Stimulated activated CD4-positive, alpha-beta T cell treated with anti-CD3 and anti-CD28 coated beads, Interleukin-15, amount 100 ng/mL, for 1 hour (primary cell): ENCODE measurements at regions not wholly inside any gene's neighbourhood (a gene's known extent, or its start where the extent isn't known, plus 50 kb on each side); places are given as distances from the start of the nearest gene placed in this dataset.
"Not testable (repeated sequence)": the region's sequence is repeated elsewhere in the genome, so short reads cannot be mapped to it uniquely, and the experiment has no call there.

Source experiments
- DNase-seq, 2 donors: peaks; one replicate each; pipeline ENCODE4 v3.0.0-alpha.2; 2020; ENCODE audit warnings: low read depth in 1 of 2, low spot score in 1 of 2

DNA sequence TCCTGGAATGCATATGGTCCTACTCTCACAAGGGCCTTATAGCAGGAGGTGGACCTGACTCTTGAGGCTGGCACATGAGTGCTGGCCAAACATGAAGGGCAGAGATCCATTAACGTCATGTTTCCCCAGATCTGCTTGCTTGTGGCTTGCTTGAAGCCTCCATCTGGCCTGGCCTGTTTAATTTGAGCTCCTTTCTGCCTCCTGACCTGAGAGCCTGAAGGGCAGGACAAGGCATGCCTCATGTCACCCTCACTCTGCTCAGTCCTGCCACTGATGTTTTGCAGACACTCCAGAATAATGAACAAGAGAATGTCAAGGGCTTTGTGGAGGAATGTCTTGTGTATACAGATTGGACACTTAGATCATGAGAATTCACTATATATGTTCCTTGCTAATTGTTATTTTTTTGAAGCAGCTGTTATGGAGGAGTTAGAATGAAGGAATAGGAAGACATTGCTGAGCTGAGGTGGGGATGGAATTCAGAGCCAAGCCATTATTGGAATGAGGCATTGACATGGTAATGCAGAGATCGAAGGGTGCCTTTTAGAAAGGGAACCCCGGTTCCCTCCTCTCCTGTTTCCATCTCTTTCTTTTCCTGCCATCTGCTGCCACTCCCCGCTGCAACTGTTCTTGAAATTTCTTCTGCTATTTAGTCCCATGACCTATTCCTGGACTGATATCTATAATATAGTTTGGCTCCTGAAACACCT is 457.0 kb upstream of the PROX1 start:
- no peak for DNase-seq

DNA sequence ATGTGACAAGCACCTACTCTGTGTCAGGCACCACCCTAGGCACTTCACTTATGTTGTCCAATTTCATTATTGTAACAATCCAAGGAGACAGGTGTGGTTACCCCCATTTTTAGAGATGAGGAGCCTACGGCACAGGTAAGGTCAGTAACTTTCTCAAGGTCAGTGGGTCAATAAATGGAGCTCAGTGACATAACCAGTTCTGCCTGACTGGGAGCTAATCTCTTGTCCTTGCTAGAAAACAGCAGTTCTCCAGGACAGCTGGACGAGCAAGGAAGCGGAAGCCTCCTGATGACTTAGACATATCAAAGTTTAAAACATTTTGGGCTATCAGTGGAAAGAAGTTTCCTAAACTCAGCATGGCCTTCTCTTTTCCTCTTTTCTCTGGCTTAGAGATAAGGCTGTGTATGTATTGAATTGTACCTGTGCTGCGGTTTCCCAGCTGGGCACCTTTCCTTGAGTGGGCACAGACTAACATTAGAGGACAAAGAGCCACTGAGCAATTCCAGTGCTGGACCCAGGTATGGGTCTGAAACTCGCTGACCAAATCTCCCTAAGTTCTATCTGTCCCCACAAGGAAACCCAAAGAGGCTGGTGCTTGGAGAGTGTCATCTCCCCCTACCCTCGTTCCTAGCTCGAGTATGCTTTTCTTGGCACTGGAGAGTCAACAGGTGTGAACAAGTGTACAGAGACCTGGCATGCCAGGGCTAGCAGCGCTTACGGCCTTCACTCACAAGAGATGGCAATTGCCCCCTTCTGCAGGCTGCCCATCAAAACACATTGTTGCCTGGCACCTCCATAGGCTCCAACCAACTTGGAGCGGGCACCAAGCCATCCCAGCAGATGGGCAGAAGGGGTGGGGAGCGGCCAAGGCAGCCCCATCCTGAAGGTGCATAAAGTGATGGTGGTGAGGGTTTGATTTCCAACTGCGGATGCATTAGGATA is 456.1 kb upstream of the PROX1 start:
- DNase-seq: no peak

DNA sequence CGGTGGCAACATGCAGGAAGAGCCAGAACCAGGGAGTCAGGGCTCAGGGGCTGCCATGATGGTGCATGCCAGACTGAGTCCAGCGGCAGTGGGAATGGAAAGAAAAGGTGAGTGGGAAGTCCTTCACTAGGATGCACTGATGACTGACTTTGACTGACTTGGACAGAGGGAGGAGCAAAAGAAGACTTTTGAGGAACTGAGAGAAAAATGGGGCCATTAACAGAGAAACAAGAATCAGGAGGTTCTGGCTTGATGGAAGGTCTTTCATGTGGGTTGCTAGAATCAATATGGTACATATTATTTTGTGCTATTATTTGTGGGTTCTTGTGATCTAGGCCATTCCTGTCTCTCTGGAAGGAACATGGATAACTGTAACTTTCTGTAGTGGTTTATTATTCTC is 454.6 kb upstream of the PROX1 start:
- no peak for DNase-seq

DNA sequence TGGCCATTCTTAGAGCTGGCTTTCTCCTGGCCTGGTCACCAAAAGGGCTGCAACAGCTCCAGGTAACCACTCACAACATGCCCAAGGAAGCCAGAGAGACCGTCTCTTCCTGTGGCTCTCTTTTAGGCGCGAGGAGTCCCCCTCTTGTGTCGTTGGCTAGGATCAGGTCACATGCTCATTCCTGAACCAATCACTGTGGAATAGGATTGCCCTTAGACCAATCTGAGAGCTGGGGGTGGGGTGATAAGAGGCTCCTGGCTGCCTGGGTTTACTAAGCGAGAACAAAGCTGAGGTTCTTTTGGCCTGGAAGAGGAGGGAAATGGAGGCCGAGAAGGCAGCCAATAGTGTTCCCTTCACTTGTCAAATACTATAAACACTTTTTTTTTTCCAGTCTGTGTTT is 452.1 kb upstream of the PROX1 start:
- no peak for DNase-seq

DNA sequence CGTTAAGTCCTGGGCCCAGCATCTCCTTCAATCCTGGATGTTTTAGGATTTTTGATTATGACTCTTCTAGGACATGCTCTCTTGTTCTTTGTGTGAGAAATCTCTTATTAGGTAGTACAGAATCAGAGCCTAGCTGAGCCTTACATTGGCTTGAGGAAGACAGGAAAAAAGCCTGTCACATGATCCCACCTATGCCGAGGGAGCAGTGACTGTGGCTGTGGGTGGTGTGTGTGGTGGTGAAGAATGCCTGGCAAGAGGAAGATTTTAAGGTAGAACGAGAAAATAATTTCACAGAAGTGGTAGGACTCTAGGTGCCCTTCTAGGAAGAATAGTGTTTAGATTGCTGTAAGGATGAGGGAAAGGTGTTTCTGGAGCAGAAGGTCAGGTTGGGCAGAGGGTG is 449.5 kb upstream of the PROX1 start:
- no peak for DNase-seq

DNA sequence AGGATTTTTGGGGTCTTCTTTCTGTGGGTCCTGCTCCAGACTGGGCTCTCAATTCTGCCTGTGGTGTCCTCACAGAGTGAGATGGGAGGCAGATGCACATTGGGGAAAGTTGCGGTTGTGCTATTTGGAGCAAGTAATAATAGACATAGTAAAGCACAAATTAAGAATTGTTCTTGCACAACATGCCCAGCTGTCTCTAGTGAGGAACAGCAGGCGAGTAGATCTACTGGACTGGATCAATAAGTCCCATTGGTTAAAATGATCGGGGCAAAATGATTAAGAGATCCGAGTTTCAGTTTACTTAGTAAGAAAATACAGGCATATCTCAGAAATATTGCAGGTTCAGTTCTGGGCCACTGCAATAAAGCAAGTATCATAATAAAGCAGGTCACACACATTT is 448.3 kb upstream of the PROX1 start:
- no peak for DNase-seq

DNA sequence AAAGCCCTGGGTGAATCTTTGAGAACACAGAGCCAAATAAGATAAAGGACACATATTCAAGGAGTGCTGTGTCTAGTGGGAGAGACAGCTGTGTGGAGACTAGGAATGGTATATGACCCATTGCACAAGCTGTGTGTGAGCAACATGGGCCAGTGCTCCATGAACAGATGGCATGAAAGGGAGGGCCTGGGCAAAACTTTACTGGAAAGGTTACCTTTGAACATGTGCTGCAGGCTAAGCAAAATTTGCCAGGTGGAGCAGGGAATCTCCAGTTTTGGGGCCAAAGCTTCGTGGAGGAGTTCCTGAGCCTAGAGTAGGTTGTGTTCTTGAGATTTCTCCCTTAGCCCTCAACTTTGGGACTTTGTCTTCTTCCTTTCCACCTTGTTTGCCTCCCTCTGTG is 446.1 kb upstream of the PROX1 start:
- DNase-seq: no peak

DNA sequence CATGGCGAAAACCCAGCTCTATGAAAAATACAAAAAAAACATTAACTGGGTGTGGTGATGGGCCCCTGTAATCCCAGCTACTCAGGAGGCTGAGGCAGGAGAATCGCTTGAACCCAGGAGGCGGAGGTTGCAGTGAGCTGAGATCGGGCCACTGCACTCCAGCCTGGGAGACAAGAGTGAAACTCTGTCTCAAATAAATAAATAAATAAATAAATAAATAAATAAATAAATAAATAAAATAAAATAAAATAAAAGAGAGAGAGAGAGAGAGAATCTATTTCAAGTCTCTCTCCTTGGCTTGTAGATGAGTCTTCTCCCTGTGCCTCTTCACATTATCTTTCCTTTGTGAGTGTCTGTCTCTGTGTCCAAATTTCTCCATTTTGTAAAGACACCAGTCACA is 442.6 kb upstream of the PROX1 start:
- not testable (repeated sequence) for DNase-seq

DNA sequence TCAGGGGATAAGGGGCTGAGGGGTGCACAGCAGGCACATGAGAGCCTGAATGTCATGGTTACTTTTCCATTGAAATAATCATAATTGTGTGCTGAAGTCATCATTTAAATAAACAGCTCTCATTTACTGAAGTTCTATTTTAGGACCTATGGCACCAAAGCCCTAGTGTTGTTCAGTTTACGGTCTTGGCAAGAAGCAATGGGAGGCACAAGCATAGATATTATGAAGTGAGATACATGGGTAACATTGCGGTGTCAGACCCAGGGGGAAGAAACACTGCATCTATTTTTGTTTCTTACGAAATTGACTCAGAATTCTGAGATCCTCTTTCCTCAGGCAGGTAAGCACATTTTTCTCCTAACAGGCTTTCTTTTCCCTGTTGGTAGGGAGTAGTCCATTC is 437.8 kb upstream of the PROX1 start:
- no peak for DNase-seq

DNA sequence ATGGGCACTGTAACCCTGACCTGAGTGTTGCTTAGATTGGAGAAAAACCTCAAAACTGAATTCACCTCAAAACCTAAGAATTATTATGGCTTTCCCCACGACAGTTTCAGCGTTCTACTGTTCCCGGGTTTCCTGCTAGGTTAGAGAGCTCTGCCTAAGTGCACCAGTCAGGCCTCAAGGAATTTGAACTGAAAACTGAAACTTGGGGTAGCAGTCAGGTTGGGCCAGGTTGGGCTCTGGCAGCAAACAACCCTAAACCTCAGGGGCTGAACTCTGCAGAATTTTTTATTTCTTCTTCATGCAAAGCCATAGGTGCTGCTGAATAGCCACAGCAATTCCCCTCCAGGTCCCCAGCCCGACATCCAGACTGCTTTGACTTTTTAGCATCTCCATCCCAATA is 437.0 kb upstream of the PROX1 start:
- DNase-seq: no peak

DNA sequence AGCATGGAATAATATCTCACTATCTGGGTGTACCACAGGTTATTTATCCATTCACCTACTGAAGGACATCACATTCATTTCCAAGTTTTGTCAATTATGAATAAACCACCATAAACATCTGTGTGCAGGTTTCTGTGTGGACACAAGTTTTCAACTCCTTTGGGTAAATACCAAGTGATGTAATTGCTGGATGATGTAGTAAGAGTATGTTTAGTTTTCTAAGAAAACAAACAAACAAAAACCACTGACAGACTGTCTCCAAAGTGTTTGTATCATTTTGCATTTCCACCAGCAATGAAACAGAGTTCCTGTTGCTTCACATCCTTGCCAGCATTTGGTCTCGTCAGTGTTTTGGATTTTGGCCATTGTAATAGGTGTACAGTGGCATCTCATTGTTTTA is 435.7 kb upstream of the PROX1 start:
- no peak for DNase-seq

DNA sequence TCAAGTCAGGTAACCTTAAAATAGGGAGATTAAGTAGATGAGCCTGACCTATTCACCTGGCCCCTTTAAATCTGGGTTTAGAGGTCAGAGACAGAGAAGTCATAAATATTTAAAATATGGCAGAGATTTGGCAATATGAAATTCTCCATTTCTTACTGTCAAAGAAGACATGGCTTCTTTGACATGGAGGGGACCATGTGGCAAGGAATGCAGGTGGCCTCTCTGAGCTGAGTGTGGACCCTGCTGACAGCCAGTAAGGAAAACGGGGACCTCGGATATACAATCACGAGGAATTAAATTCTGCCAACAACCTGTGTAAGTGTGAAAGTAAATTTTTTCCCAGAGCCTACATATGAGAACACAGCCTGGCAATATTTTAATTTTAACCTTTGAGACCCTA is 427.5 kb upstream of the PROX1 start:
- no peak for DNase-seq

DNA sequence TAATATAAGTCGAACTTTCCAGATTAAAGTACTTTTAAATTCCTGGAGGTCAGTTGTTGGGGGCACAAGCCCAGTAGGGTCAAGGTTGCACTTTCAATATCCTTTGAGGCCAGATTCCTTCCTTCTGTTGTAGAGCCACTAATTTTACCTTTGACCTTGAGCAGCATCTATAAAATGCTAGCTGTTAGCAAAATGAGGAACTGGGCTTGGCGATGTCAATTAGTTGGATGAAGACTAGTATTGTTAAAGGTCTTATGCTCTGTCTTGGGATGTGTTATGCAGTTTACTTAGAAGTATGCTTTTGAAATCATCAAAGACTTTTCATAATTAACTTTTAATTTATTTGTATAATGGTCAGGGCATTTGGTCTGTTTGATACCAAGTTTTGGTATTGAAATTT is 425.9 kb upstream of the PROX1 start:
- no peak for DNase-seq

DNA sequence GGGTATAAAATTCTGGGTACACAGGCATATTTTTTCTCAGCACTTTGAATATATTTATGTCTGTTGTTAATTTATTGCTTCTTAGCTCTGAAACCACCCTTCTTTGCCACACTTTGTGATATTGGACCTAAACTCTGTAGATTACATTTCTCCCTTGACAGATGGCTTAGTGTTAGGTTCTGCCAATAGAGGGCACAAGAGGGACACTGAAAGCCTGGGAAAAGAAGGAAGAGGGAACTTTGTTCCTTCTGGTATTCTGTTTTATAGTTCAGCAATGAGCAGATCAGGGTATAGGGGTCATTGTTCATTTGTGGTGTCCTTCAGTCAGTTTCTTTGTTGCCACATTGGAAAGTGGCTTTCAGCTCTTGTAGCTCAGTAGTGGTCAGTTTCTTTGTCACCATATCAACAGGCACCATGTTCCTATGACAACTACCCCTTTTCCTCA is 423.5 kb upstream of the PROX1 start:
- DNase-seq: no peak

DNA sequence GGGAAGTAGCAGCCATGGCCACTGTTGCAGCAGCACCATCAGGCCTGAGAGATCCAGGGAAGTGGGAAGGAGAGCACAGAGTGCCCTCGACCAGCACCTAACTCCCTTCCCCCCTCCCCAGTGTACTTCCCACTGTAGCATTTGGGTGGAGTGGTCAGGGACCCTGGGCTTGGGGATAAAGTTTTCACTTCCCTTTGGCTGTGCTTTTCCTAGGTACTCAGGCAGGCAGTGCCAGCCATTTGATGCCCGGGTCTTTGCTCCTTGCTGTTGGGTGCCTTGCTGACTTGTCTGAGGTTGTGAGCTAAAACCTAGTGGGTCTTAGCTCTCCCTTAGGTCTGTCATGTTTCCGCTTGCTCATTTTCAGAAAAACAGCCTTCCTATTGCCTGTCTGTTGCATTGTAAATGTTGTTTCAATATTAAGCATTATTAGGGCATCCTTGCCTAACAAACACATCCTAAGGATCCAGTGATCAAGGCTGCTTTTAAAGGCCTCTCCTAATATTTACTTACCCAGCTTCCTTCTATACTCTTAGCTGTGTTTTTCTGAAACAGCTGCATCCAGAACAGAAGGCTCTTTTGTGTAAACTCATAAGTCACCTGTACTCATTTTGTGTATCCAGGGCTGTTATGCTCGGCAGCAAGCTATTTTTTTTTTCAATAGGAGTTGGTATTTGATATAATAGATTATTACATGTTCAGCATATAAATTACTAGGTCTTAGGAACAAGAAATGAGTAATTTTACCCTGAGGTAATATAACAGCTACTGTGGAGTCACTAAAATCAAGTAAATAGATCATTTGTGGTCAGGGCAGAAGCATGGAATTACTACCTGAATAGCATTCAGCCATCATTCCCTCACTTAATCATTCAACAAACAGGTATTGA is 418.6 kb upstream of the PROX1 start:
- no peak for DNase-seq

DNA sequence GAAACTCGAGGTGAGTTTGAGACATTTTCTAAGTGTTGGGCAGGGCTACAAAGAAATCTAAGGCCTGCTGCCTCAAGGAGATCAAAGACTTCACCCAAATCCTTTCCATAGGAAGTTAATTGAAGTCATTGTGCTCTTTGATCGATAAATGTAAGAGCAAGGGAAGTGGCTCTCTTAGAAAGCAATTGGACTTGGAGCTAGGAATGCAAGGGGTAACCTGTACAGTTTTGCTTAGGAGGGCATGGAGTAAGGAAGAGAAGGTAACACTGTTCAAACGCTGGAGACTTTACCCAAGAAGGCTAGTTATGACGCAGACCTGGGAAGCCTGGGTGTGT is 418.0 kb upstream of the PROX1 start:
- no peak for DNase-seq

DNA sequence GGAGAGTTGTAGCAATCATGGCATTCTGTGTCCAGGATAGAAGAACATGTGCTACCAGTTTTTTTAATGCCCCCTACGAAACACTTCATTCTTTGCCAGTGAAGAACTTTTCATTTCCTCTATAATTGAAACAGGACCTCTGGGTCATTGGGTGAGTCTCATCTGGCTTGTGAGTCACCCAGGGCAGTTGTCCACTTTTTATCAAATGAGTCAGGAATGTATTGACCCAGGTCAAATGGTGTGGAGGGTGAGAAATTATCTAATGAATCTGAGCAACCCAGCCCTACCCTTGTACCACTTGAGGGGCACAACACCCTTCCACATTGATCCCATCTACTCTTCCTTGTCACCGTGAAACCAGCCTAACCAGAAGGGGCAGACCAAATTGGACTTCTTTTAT is 417.3 kb upstream of the PROX1 start:
- no peak for DNase-seq

DNA sequence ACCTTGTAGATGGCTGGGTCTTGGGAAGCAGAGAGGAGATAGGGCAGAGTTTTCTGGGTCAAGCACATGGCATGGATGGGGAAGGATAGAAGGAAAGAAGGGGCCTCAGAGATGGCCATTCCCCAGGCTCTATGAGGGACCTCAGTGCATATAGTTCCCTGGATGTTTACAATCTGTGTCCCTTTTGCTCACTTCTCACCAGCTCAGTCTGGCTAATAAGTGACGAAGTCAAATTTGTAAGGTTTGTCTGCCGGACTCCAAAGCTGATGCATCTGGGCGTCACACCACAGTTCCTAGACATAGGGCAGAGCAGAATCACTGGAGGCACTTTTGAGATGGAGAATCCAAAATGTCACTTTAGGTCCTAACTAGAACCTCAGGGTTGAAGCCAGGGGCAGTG is 416.4 kb upstream of the PROX1 start:
- no peak for DNase-seq

DNA sequence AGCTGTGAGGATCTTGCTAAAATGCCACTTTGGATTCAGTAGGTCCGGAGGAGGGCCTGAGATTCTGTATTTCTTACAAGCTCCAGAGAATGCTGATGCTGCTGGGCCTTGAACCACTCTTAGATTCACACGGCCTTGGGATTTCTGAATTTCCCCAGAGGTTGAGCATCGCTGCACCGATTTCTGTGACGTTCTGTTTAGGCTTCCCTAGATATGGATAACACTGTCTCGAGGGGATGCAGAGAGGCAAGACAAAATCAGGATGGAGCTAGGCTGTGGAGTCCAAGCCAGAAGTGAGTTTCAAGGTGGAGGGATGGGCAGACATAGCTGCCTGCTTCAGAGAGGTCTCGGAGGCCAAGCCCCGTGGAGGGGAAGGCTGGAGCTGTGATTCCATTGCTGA is 415.9 kb upstream of the PROX1 start:
- no peak for DNase-seq

DNA sequence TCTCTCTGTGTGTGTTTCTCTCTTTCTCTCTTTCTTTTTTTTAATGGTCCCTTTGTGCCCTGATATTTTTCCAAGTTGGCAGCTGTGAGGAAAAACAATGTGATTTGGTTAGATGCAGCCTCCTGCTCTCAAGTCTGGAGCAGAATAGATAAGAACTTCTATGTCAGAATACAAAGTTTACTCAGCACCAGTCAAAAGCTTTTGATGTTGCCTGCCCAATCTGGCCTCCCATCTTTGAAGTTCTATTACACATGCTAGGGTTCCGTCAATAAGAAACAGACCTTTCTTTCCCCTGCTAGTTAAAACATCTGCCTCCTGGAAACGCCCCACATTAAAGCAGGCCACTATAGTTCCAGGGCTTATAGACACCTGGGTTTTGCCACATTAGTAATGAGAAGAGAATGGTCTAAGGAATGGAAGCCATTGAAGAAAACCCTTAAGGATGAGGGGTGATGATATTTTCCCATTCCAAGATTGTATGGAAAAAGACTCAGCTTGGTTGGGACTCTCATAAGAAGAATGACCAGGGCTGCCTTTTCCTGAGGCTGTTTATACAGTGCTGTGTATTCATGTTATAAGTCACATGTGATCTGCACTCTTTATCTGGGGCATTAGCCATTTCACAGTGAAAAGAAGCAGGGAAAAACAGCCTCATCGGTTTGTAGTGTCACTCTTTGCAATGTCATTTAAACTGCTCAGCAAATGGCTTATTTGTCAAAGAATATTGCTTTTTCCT is 414.7 kb upstream of the PROX1 start:
- no peak for DNase-seq

DNA sequence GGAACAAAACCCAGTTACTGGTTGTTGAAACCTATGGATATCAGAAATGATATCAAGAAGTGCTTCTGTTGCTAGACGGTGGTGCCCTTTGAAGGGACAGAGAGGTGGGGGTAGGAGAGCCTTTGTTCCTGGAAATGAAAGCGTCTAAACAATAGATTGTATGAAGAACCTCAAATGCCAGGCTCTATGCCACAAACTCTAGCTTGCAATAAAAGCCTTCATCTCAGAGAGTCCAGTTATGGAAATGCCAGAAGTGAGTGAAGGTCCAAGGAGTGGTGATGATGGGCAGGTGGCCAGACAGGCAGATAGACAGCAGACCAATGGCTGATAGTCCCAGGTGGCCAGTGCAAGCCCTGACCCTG is 414.1 kb upstream of the PROX1 start:
- DNase-seq: no peak
